GM20000 (cell line): ENCODE measurements at regions not wholly inside any gene's neighbourhood (a gene's known extent, or its start where the extent isn't known, plus 50 kb on each side); places are given as distances from the start of the nearest gene placed in this dataset.

Experiments used
- DNase-seq: peaks from one replicate; pipeline ENCODE4 v3.0.0; 2012; ENCODE audit warnings: low spot score
- CTCF ChIP-seq: IDR thresholded peaks from 2 replicates; pipeline ENCODE4 v1.5.1; 2012; ENCODE audit warnings: mild to moderate bottlenecking, control low read depth; ENCODE audit errors: extremely low read depth, missing control alignments

GRCh38 chr1:17891205-17892110 is 136.3 kb downstream of the ACTL8 start:
- TF ChIP-seq CTCF: no peak
- DNase-seq: no peak

DNA sequence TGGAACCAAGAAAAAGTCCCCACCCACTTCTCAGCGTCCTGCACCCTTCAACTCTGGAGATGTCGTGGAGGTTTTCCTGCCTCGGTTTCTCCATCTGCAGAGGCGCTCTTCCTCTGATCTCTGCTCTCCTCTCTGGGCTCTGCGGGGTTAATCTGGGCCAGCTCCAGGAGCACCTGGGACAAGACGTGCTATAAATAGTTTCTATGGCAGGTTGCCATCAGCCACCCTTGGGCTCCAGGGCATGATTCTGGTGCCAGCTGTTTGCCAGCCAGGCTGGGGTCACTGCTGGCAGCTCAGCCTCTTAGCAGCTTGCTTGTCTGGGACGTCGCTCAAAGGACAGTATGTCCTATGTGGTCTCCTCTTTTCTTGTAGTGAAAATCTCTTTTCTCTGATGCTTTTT is 137.1 kb downstream of the ACTL8 start:
- DNase-seq: no peak
- TF ChIP-seq CTCF: no peak

DNA sequence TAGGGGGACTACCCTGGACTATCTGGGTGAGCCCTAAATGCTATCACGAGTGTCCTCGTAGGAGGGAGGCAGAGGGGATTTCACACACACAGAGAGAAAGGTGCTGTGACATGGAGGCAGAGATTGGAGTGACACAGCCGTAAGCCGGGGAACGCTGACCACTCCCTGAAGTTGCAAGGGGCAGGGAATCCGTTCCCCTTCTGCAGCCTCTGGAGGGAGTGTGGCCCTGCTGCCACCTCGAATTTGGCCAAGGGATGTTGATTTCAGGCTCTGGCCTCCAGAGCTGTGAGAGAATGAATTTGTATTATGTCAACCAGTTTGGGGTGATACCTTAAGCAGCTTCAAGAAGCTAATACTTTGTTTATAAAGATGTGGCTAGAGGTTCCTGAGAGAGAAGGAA is 137.7 kb downstream of the ACTL8 start:
- TF ChIP-seq CTCF: no peak
- DNase-seq: no peak

- no peak for DNase-seq
- no peak for TF ChIP-seq CTCF
Measured at GRCh38 chr1:17893891-17894631, 138.9 kb downstream of the ACTL8 start.

GRCh38 chr1:17895401-17895800 is 140.3 kb downstream of the ACTL8 start:
- no peak for TF ChIP-seq CTCF
- DNase-seq: no peak

GRCh38 chr1:17895986-17896385 is 140.9 kb downstream of the ACTL8 start:
- DNase-seq: no peak
- no peak for TF ChIP-seq CTCF

GRCh38 chr1:17903386-17903785 is 148.3 kb downstream of the ACTL8 start:
- DNase-seq: no peak
- no peak for TF ChIP-seq CTCF
